Liver (tissue), 3 donors: ENCODE measurements at regions not wholly inside any gene's neighbourhood (a gene's known extent, or its start where the extent isn't known, plus 50 kb on each side); places are given as distances from the start of the nearest gene placed in this dataset.

Source experiments
- ATF3 ChIP-seq: IDR thresholded peaks from 2 replicates; pipeline ENCODE4 v1.6.1; 2016; ENCODE audit warnings: antibody characterized with exemption
- CTCF ChIP-seq: fragments of 150-350 bp; IDR thresholded peaks from 2 replicates; pipeline ENCODE4 v1.5.1; 2017; ENCODE audit warnings: improper control_type of control experiment, low read depth, low read length; ENCODE audit not compliant: missing input control
- FOXA1 ChIP-seq: IDR thresholded peaks from 2 replicates; pipeline ENCODE4 v1.6.1; 2016; ENCODE audit warnings: antibody characterized with exemption
- GABPA ChIP-seq, 2 donors: IDR thresholded peaks in 1 of 2; conservative IDR thresholded peaks in 1 of 2; 2 replicates each; pipeline ENCODE4 v1.6.1; 2016; ENCODE audit warnings: antibody characterized with exemption in 2 of 2, mild to moderate bottlenecking in 1 of 2, moderate library complexity in 1 of 2
- NR2F2 ChIP-seq: IDR thresholded peaks from 2 replicates; pipeline ENCODE4 v1.6.1; 2016; ENCODE audit warnings: antibody characterized with exemption
- RAD21 ChIP-seq, 2 donors: IDR thresholded peaks; 2 replicates each; pipeline ENCODE4 v1.6.1; 2016; ENCODE audit warnings: antibody characterized with exemption in 2 of 2, mild to moderate bottlenecking in 2 of 2
- RXRA ChIP-seq, 2 donors: IDR thresholded peaks; 2 replicates each; pipeline ENCODE4 v1.6.1; 2017 to 2018; ENCODE audit warnings: antibody characterized with exemption in 2 of 2, mild to moderate bottlenecking in 1 of 2
- SP1 ChIP-seq: IDR thresholded peaks from 2 replicates; pipeline ENCODE4 v1.6.1; 2018; ENCODE audit warnings: antibody characterized with exemption, mild to moderate bottlenecking
- TAF1 ChIP-seq: conservative IDR thresholded peaks from 2 replicates; pipeline ENCODE4 v1.6.1; 2016; ENCODE audit warnings: antibody characterized with exemption, mild to moderate bottlenecking
- ZBTB33 ChIP-seq: IDR thresholded peaks from 2 replicates; pipeline ENCODE4 v1.6.1; 2016; ENCODE audit warnings: antibody characterized with exemption
- TF ChIP-seq, protein P1 (sequence below): IDR thresholded peaks from 2 replicates; pipeline ENCODE4 v1.6.1; 2016; ENCODE audit warnings: antibody characterized with exemption, mild to moderate bottlenecking
- donor health status: healthy.
- donor health status: healthy.

GRCh38 chr3:102753901-102754300, 319.1 kb downstream of the ZPLD1 start:
- no peak for TF ChIP-seq CTCF
- TF ChIP-seq NR2F2 = no peak
- TF ChIP-seq, protein P1, sequence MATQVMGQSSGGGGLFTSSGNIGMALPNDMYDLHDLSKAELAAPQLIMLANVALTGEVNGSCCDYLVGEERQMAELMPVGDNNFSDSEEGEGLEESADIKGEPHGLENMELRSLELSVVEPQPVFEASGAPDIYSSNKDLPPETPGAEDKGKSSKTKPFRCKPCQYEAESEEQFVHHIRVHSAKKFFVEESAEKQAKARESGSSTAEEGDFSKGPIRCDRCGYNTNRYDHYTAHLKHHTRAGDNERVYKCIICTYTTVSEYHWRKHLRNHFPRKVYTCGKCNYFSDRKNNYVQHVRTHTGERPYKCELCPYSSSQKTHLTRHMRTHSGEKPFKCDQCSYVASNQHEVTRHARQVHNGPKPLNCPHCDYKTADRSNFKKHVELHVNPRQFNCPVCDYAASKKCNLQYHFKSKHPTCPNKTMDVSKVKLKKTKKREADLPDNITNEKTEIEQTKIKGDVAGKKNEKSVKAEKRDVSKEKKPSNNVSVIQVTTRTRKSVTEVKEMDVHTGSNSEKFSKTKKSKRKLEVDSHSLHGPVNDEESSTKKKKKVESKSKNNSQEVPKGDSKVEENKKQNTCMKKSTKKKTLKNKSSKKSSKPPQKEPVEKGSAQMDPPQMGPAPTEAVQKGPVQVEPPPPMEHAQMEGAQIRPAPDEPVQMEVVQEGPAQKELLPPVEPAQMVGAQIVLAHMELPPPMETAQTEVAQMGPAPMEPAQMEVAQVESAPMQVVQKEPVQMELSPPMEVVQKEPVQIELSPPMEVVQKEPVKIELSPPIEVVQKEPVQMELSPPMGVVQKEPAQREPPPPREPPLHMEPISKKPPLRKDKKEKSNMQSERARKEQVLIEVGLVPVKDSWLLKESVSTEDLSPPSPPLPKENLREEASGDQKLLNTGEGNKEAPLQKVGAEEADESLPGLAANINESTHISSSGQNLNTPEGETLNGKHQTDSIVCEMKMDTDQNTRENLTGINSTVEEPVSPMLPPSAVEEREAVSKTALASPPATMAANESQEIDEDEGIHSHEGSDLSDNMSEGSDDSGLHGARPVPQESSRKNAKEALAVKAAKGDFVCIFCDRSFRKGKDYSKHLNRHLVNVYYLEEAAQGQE = no peak
- TF ChIP-seq ATF3 = no peak
- no peak for TF ChIP-seq GABPA (IDR thresholded peaks at IDR 0.05 in 1 of 2, conservative IDR thresholded peaks at IDR 0.05 in 1 of 2)
- TF ChIP-seq SP1 = no peak
- TF ChIP-seq RXRA (IDR thresholded peaks at IDR 0.05) = no peak
- no peak for TF ChIP-seq ZBTB33
- no peak for TF ChIP-seq RAD21 (IDR thresholded peaks at IDR 0.05)
- no peak for TF ChIP-seq FOXA1
- no peak for TF ChIP-seq TAF1
